Activated T-cell treated with anti-CD3 and anti-CD28 coated beads, Interleukin-2, amount 50 U/mL, for 72 hours (primary cell): ENCODE measurements at regions not wholly inside any gene's neighbourhood (a gene's known extent, or its start where the extent isn't known, plus 50 kb on each side); places are given as distances from the start of the nearest gene placed in this dataset.
"Not testable (repeated sequence)": the region's sequence is repeated elsewhere in the genome, so short reads cannot be mapped to it uniquely, and the experiment has no call there.

Source experiments
- ATAC-seq, 2 donors: fragments of 150-1000 bp; cut with Tn5 transposase; replicated peaks in 1 of 2; 2 replicates each; pipeline ENCODE4 v1.10.0; 2021; ENCODE audit warnings: moderate library complexity in 2 of 2, mild to moderate bottlenecking in 1 of 2
- DNase-seq, 2 donors: peaks; one replicate each; pipeline ENCODE4 v3.0.0; 2021 to 2022; ENCODE audit warnings: mixed read lengths in 1 of 2
- H3K27ac Mint-ChIP-seq: one replicate; pipeline ENCODE4 v1.8.0; 2022; ENCODE audit warnings: mild to moderate bottlenecking, moderate library complexity, mixed read lengths
- H3K27me3 Mint-ChIP-seq: one replicate; pipeline ENCODE4 v1.8.0; 2022; ENCODE audit warnings: low read depth, mixed read lengths
- H3K36me3 Mint-ChIP-seq, 2 donors: one replicate each; pipeline ENCODE4 v1.8.0; 2022; ENCODE audit warnings: mixed read lengths in 2 of 2, mild to moderate bottlenecking in 1 of 2; ENCODE audit not compliant: insufficient read depth in 2 of 2
- H3K4me1 Mint-ChIP-seq: one replicate; pipeline ENCODE4 v1.8.0; 2022; ENCODE audit warnings: low read depth, mixed read lengths
- H3K4me3 Mint-ChIP-seq, 2 donors: one replicate each; pipeline ENCODE4 v1.8.0; 2022; ENCODE audit warnings: mild to moderate bottlenecking in 2 of 2, mixed read lengths in 2 of 2, moderate library complexity in 2 of 2
- H3K9me3 Mint-ChIP-seq, 2 donors: one replicate each; pipeline ENCODE4 v1.8.0; 2022; ENCODE audit warnings: mixed read lengths in 2 of 2

GRCh38 chr3:89533275-89533674 is 425.9 kb downstream of the EPHA3 start:
- H3K27me3 Mint-ChIP-seq, result no peaks in the 10 kb centered on the region
- no peaks in the 10 kb centered on the region for H3K4me1 Mint-ChIP-seq
- peaks cover 3 to 4% of the 10 kb centered on the region in 2 donors for H3K9me3 Mint-ChIP-seq
- H3K4me3 Mint-ChIP-seq, result no peak overlapping the region
- H3K27ac Mint-ChIP-seq, result no peak overlapping the region
- ATAC-seq (no peak), DNase-seq (no peak)
- peaks cover 0 to 3% of the 10 kb centered on the region in 2 donors for H3K36me3 Mint-ChIP-seq

GRCh38 chr3:89554587-89554986 is 447.2 kb downstream of the EPHA3 start:
- peaks cover 4 to 11% of the 10 kb centered on the region in 2 donors for H3K9me3 Mint-ChIP-seq
- ATAC-seq, H3K27me3 Mint-ChIP-seq, H3K4me1 Mint-ChIP-seq, H3K4me3 Mint-ChIP-seq, H3K36me3 Mint-ChIP-seq, DNase-seq, H3K27ac Mint-ChIP-seq: not testable (repeated sequence)

GRCh38 chr3:89558711-89559110 is 451.3 kb downstream of the EPHA3 start:
- Mint-ChIP-seq H3K27ac (no peak overlapping the region), H3K36me3 (peaks cover 0 to 1% of the 10 kb centered on the region in 2 donors)

GRCh38 chr3:89560568-89560967 is 453.1 kb downstream of the EPHA3 start:
- Mint-ChIP-seq H3K4me1 (no peaks in the 10 kb centered on the region), H3K27ac (no peak overlapping the region), H3K4me3 (no peak overlapping the region), H3K36me3 (peaks cover 0 to 1% of the 10 kb centered on the region in 2 donors), H3K9me3 (peaks cover 7 to 10% of the 10 kb centered on the region in 2 donors), H3K27me3 (no peaks in the 10 kb centered on the region)
- DNase-seq (no peak), ATAC-seq (no peak)

More at GRCh38 chr3:89558711-89559110, 451.3 kb downstream of the EPHA3 start:
- ATAC-seq, result no peak
- no peak for DNase-seq
- Mint-ChIP-seq H3K4me3 (no peak overlapping the region), H3K9me3 (peaks cover 8 to 10% of the 10 kb centered on the region in 2 donors), H3K4me1 (no peaks in the 10 kb centered on the region), H3K27me3 (no peaks in the 10 kb centered on the region)

GRCh38 chr3:89562373-89562772 is 455.0 kb downstream of the EPHA3 start:
- no peaks in the 10 kb centered on the region for H3K27me3 Mint-ChIP-seq
- H3K4me1 Mint-ChIP-seq, result no peaks in the 10 kb centered on the region
- no peak for ATAC-seq
- DNase-seq, result no peak
- no peak overlapping the region for H3K27ac Mint-ChIP-seq
- H3K36me3 Mint-ChIP-seq, result peaks cover 0 to 1% of the 10 kb centered on the region in 2 donors
- peaks cover 9 to 12% of the 10 kb centered on the region in 2 donors for H3K9me3 Mint-ChIP-seq
- no peak overlapping the region for H3K4me3 Mint-ChIP-seq

- Mint-ChIP-seq H3K27ac (no peak overlapping the region), H3K27me3 (no peaks in the 10 kb centered on the region), H3K4me1 (no peaks in the 10 kb centered on the region), H3K9me3 (peaks cover 9 to 12% of the 10 kb centered on the region in 2 donors), H3K36me3 (peaks cover 0 to 1% of the 10 kb centered on the region in 2 donors), H3K4me3 (no peak overlapping the region)
- ATAC-seq, result no peak
- DNase-seq, result no peak
Observed at GRCh38 chr3:89565098-89565497, 457.7 kb downstream of the EPHA3 start.

GRCh38 chr3:89570465-89570864 is 463.0 kb downstream of the EPHA3 start:
- H3K4me3 Mint-ChIP-seq, result no peak overlapping the region
- H3K27ac Mint-ChIP-seq, result no peak overlapping the region
- ATAC-seq, result no peak
- H3K9me3 Mint-ChIP-seq, result peaks cover 5 to 8% of the 10 kb centered on the region in 2 donors
- no peaks in the 10 kb centered on the region for H3K27me3 Mint-ChIP-seq
- no peaks in the 10 kb centered on the region for H3K36me3 Mint-ChIP-seq
- DNase-seq, result no peak
- H3K4me1 Mint-ChIP-seq, result no peaks in the 10 kb centered on the region

- no peak for DNase-seq
- ATAC-seq, result no peak
- H3K4me3 Mint-ChIP-seq, result no peak overlapping the region
- H3K27ac Mint-ChIP-seq, result no peak overlapping the region
- no peaks in the 10 kb centered on the region for H3K4me1 Mint-ChIP-seq
- peaks cover 3 to 6% of the 10 kb centered on the region in 2 donors for H3K9me3 Mint-ChIP-seq
- H3K27me3 Mint-ChIP-seq, result no peaks in the 10 kb centered on the region
- H3K36me3 Mint-ChIP-seq, result no peaks in the 10 kb centered on the region
Observed at GRCh38 chr3:89571298-89571697, 463.9 kb downstream of the EPHA3 start.

GRCh38 chr3:89571707-89572106 is 464.3 kb downstream of the EPHA3 start:
- DNase-seq (no peak), ATAC-seq (no peak)
- Mint-ChIP-seq H3K4me1 (no peaks in the 10 kb centered on the region), H3K27me3 (no peaks in the 10 kb centered on the region), H3K9me3 (peaks cover 2 to 6% of the 10 kb centered on the region in 2 donors), H3K36me3 (no peaks in the 10 kb centered on the region), H3K27ac (no peak overlapping the region), H3K4me3 (no peak overlapping the region)

- peaks cover 0 to 6% of the 10 kb centered on the region in 2 donors for H3K9me3 Mint-ChIP-seq
- DNase-seq (no peak), ATAC-seq (no peak)
- no peak overlapping the region for H3K27ac Mint-ChIP-seq
- no peaks in the 10 kb centered on the region for H3K36me3 Mint-ChIP-seq
- H3K4me3 Mint-ChIP-seq, result no peak overlapping the region
- H3K27me3 Mint-ChIP-seq, result no peaks in the 10 kb centered on the region
- no peaks in the 10 kb centered on the region for H3K4me1 Mint-ChIP-seq
Observed at GRCh38 chr3:89572261-89572660, 464.8 kb downstream of the EPHA3 start.

GRCh38 chr3:89576417-89576816 is 469.0 kb downstream of the EPHA3 start:
- no peaks in the 10 kb centered on the region for H3K4me1 Mint-ChIP-seq
- no peak for ATAC-seq
- no peak overlapping the region for H3K4me3 Mint-ChIP-seq
- H3K27me3 Mint-ChIP-seq, result no peaks in the 10 kb centered on the region
- DNase-seq, result no peak
- peaks cover 0 to 2% of the 10 kb centered on the region in 2 donors for H3K9me3 Mint-ChIP-seq
- H3K36me3 Mint-ChIP-seq, result no peaks in the 10 kb centered on the region
- no peak overlapping the region for H3K27ac Mint-ChIP-seq

- Mint-ChIP-seq H3K9me3 (peaks cover 0 to 2% of the 10 kb centered on the region in 2 donors), H3K4me1 (no peaks in the 10 kb centered on the region), H3K27ac (no peak overlapping the region), H3K27me3 (no peaks in the 10 kb centered on the region), H3K4me3 (no peak overlapping the region), H3K36me3 (no peaks in the 10 kb centered on the region)
- DNase-seq (no peak), ATAC-seq (no peak)
Observed at GRCh38 chr3:89577637-89578530, 470.5 kb downstream of the EPHA3 start.

- Mint-ChIP-seq H3K27me3 (no peaks in the 10 kb centered on the region), H3K36me3 (no peaks in the 10 kb centered on the region), H3K27ac (no peak overlapping the region), H3K4me3 (no peak overlapping the region), H3K9me3 (peaks cover 0 to 2% of the 10 kb centered on the region in 2 donors), H3K4me1 (no peaks in the 10 kb centered on the region)
- no peak for DNase-seq
- ATAC-seq, result no peak
Observed at GRCh38 chr3:89580859-89581258, 473.4 kb downstream of the EPHA3 start.

GRCh38 chr3:89584398-89584797 is 477.0 kb downstream of the EPHA3 start:
- no peaks in the 10 kb centered on the region for H3K36me3 Mint-ChIP-seq

More at GRCh38 chr3:89584398-89584797, 477.0 kb downstream of the EPHA3 start:
- H3K27ac Mint-ChIP-seq, result no peak overlapping the region
- peaks cover 4 to 9% of the 10 kb centered on the region in 2 donors for H3K9me3 Mint-ChIP-seq
- no peaks in the 10 kb centered on the region for H3K27me3 Mint-ChIP-seq
- H3K4me1 Mint-ChIP-seq, result no peaks in the 10 kb centered on the region
- H3K4me3 Mint-ChIP-seq, result no peak overlapping the region
- ATAC-seq (no peak), DNase-seq (no peak)
